Lower lobe of right lung (tissue), 2 donors: ENCODE measurements at regions not wholly inside any gene's neighbourhood (a gene's known extent, or its start where the extent isn't known, plus 50 kb on each side); places are given as distances from the start of the nearest gene placed in this dataset.

ENCODE experiments used
- ATAC-seq, 2 donors: fragments of 200-7000 bp; cut with Tn5 transposase; one replicate each; pipeline ENCODE4 v1.9.1; 2020 to 2022; ENCODE audit warnings: mild to moderate bottlenecking in 2 of 2, moderate library complexity in 2 of 2
- DNase-seq: peaks from one replicate; pipeline ENCODE4 v3.0.0-alpha.2; 2020
- H3K27ac ChIP-seq: fragments of 200-600 bp; one replicate; pipeline ENCODE4 v1.8.0; 2022
- H3K27me3 ChIP-seq: fragments of 200-600 bp; one replicate; pipeline ENCODE4 v1.8.0; 2022; ENCODE audit warnings: low read depth
- H3K36me3 ChIP-seq: fragments of 200-600 bp; one replicate; pipeline ENCODE4 v1.8.0; 2022; ENCODE audit warnings: mild to moderate bottlenecking
- H3K4me1 ChIP-seq: fragments of 200-600 bp; one replicate; pipeline ENCODE4 v1.8.0; 2022
- H3K4me3 ChIP-seq: fragments of 200-600 bp; one replicate; pipeline ENCODE4 v1.8.0; 2022; ENCODE audit warnings: mild to moderate bottlenecking
- H3K9me3 ChIP-seq: fragments of 200-600 bp; one replicate; pipeline ENCODE4 v1.8.0; 2022
- intact Hi-C: fragments of 100-400 bp; cut with DNase I; formaldehyde crosslinking; loops from one replicate; pipeline ENCODE4 v1.11.0; 2022
- TF ChIP-seq, protein P1 (sequence below): fragments of 200-600 bp; IDR thresholded peaks from one replicate; pipeline ENCODE4 v1.8.0; 2022; ENCODE audit warnings: antibody characterized with exemption, mild to moderate bottlenecking
- donor health status: DM: no; HTN: yes; CAD: no; lungs with severe emphysema.

DNA sequence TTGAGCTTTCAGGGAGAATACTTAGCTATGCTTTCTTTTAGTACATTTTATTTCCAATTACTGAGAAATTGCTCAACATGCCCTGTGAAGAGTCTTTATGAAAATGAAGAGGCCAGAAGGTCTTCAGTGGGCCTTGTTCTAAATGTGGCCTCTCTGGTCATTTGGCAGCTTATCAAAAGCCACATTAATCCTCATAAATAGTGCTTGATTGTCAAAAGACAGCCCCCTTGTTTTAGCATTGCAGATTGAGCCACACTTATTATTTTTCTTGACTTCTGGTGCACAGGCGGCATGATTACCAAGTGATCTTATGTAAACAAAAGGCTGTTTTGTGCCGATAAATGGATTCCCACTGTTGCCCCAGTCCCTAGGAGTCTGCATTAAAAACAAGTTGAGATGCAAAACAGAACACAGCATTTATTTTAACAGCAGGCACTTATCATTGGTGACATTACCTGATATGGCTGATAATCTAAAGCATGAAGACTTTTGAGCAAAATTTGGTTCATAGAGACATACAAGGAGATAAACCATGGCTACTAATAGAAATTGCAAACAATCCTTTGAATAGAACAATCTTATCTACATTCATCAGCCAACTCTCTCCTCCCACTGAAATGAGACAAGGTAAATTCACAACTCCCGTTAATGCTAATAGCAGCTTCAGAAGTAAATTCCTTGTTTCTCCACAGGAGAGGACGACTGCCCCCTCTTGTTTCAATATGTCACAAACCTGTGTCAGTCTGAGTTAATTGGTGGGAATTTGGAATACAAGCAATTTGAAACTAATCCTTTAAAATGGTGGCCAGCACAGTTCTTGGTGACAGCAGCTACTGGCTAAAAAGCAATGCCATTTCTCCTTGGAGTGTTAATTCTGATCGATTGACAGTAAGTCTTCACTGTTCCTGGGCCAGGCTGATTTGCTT, 194.3 kb downstream of the NSUN3 start:
- Histone ChIP-seq H3K4me1 (no peaks in the 10 kb centered on the region), H3K27ac (no peak overlapping the region), H3K36me3 (no peaks in the 10 kb centered on the region), H3K9me3 (no peaks in the 10 kb centered on the region), H3K27me3 (no peaks in the 10 kb centered on the region), H3K4me3 (no peak overlapping the region)
- no peak for DNase-seq
- TF ChIP-seq, protein P1, sequence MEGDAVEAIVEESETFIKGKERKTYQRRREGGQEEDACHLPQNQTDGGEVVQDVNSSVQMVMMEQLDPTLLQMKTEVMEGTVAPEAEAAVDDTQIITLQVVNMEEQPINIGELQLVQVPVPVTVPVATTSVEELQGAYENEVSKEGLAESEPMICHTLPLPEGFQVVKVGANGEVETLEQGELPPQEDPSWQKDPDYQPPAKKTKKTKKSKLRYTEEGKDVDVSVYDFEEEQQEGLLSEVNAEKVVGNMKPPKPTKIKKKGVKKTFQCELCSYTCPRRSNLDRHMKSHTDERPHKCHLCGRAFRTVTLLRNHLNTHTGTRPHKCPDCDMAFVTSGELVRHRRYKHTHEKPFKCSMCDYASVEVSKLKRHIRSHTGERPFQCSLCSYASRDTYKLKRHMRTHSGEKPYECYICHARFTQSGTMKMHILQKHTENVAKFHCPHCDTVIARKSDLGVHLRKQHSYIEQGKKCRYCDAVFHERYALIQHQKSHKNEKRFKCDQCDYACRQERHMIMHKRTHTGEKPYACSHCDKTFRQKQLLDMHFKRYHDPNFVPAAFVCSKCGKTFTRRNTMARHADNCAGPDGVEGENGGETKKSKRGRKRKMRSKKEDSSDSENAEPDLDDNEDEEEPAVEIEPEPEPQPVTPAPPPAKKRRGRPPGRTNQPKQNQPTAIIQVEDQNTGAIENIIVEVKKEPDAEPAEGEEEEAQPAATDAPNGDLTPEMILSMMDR = no peak
- intact Hi-C loops = no loop called here
- no peak for ATAC-seq

DNA sequence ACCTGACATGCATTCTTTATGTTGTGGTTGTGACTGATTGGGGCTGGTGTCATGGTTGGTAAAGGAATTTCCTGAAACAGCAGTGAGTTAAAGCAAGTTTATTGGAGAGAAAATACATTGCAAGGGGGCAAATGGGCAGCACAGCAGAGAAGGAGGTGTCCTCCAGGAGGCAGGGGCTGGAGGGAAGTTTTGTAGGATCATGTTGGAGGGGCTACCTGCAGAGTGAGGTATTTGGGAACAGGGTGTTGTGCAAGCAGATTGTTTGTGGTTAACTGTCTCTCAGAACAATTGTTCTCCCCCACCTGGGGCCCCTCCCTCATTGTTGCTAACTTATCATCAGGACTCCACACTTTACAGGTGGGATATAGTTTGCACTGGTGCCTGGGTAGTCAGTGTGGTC, 196.0 kb downstream of the NSUN3 start:
- Histone ChIP-seq H3K27me3 (no peaks in the 10 kb centered on the region), H3K9me3 (no peaks in the 10 kb centered on the region), H3K27ac (no peak overlapping the region), H3K36me3 (no peaks in the 10 kb centered on the region), H3K4me3 (no peak overlapping the region), H3K4me1 (no peaks in the 10 kb centered on the region)
- TF ChIP-seq, protein P1 = no peak
- intact Hi-C loops = no loop called here
- ATAC-seq (no peak), DNase-seq (no peak)

DNA sequence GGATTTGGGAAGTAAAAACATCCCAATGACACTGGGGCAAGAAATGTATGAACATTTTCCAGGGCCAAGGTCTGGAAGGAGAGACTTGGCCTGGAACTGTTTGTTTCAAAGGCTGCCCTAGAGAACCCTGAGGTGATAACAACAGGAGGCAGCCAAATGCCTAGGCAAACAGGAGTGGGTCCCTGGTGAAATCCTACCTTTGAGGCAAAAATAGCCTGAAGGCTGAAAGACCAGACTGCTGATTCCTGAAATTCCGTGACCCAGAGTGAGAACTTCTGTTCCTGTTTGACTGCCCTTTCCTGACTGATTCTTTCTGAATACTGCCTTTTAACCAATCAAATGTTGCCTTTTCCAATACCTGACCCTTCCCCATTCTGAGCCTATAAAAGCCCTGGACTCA, 196.4 kb downstream of the NSUN3 start:
- H3K4me1 ChIP-seq = no peaks in the 10 kb centered on the region
- H3K4me3 ChIP-seq = no peak overlapping the region
- no peak overlapping the region for H3K27ac ChIP-seq
- H3K9me3 ChIP-seq = no peaks in the 10 kb centered on the region
- ATAC-seq = no peak
- no peaks in the 10 kb centered on the region for H3K36me3 ChIP-seq
- H3K27me3 ChIP-seq = no peaks in the 10 kb centered on the region
- no peak for DNase-seq
- TF ChIP-seq, protein P1 = no peak
- intact Hi-C loops = no loop called here

DNA sequence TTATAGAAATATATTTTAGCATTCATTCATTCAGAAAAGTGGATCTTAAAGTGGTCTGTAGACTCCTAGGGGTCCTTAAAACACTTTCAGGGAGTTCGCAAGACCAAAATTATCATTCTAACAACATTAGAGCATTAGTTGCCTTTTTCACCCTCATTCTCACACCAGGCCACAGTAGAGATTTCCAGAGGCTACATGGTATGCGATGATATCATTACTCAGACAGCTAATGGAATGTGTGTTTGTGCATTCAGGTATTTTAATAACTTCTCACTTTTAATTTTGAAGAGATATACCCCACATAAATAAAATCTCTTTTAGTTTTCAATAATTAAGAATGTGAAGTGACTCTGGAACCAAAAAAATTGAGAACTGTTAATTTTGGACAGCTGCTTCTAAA, 206.9 kb downstream of the NSUN3 start:
- no peaks in the 10 kb centered on the region for H3K27me3 ChIP-seq
- no peaks in the 10 kb centered on the region for H3K36me3 ChIP-seq
- TF ChIP-seq, protein P1 = no peak
- no peak overlapping the region for H3K27ac ChIP-seq
- no peak overlapping the region for H3K4me3 ChIP-seq
- DNase-seq (no peak), ATAC-seq (no peak)
- no peaks in the 10 kb centered on the region for H3K4me1 ChIP-seq
- intact Hi-C loops = no loop called here
- no peaks in the 10 kb centered on the region for H3K9me3 ChIP-seq

DNA sequence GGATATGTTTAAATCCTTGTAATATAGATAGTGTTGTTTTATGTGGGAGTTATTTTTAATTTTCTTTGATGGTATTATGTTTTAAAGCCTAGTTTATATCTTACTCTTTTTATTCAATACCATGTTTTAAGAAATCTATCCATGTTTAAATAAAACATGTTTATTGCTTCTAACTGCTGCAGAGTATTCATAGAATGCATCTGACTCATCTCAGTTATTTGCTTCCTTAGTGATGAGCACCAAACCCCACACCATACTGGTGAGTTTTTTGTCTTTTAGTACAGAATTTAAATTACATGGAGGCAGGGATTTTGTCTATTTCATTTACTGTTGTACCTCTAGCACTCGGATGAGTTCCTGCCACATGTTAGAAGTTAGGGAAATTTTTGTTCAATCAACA, 209.2 kb downstream of the NSUN3 start:
- no peak for ATAC-seq
- Histone ChIP-seq H3K9me3 (no peaks in the 10 kb centered on the region), H3K27me3 (no peaks in the 10 kb centered on the region), H3K4me1 (no peaks in the 10 kb centered on the region), H3K36me3 (no peaks in the 10 kb centered on the region), H3K4me3 (no peak overlapping the region), H3K27ac (no peak overlapping the region)
- intact Hi-C loops = no loop called here
- DNase-seq = no peak
- TF ChIP-seq, protein P1 = no peak
